Trophoblast cell (in vitro differentiated cells and primary cell): ENCODE measurements at regions not wholly inside any gene's neighbourhood (a gene's known extent, or its start where the extent isn't known, plus 50 kb on each side); places are given as distances from the start of the nearest gene placed in this dataset.

Experiments
- DNase-seq, 2 donors: peaks; one replicate each; pipeline ENCODE4 v3.0.0-alpha.2; 2016
- H2AFZ ChIP-seq: 2 replicates; pipeline ENCODE4 v1.6.1; 2013; ENCODE audit warnings: low read length, moderate library complexity, mild to moderate bottlenecking; ENCODE audit not compliant: insufficient read depth, poor library complexity
- H2AK5ac ChIP-seq: 2 replicates; pipeline ENCODE4 v1.6.1; 2013; ENCODE audit warnings: mild to moderate bottlenecking, low read length
- H2BK120ac ChIP-seq: 2 replicates; pipeline ENCODE4 v1.6.1; 2013; ENCODE audit warnings: low read length, mild to moderate bottlenecking, moderate library complexity; ENCODE audit not compliant: insufficient read depth, poor library complexity
- H2BK12ac ChIP-seq: 2 replicates; pipeline ENCODE4 v1.6.1; 2013; ENCODE audit warnings: mild to moderate bottlenecking, low read length, moderate library complexity
- H2BK5ac ChIP-seq: 2 replicates; pipeline ENCODE4 v1.6.1; 2013; ENCODE audit warnings: low read length, low read depth, moderate library complexity, mild to moderate bottlenecking; ENCODE audit not compliant: poor library complexity
- H3K14ac ChIP-seq: 2 replicates; pipeline ENCODE4 v1.6.1; 2013; ENCODE audit warnings: mild to moderate bottlenecking, low read length
- H3K18ac ChIP-seq: 2 replicates; pipeline ENCODE4 v1.6.1; 2013; ENCODE audit warnings: mild to moderate bottlenecking, low read length
- H3K23ac ChIP-seq: 2 replicates; pipeline ENCODE4 v1.6.1; 2013; ENCODE audit warnings: low read length
- H3K27ac ChIP-seq: 2 replicates; pipeline ENCODE4 v1.5.1; 2013; ENCODE audit warnings: low read depth, mild to moderate bottlenecking, inconsistent platforms, low read length, moderate library complexity
- H3K27me3 ChIP-seq: 2 replicates; pipeline ENCODE4 v1.6.1; 2013; ENCODE audit warnings: inconsistent platforms, mild to moderate bottlenecking, low read length, moderate library complexity; ENCODE audit not compliant: insufficient read depth
- H3K36me3 ChIP-seq, 2 experiments: 1 replicate in 1 of 2; 2 replicates in 1 of 2; pipeline ENCODE4 v1.6.1; 2013; ENCODE audit warnings: low read length in 2 of 2, mild to moderate bottlenecking in 2 of 2, moderate library complexity in 1 of 2; ENCODE audit not compliant: insufficient read depth in 2 of 2, control insufficient read depth in 1 of 2
- H3K4ac ChIP-seq: 2 replicates; pipeline ENCODE4 v1.6.1; 2013; ENCODE audit warnings: low read depth, mild to moderate bottlenecking, low read length, moderate library complexity
- H3K4me1 ChIP-seq, 2 experiments: 1 replicate in 1 of 2; 2 replicates in 1 of 2; pipeline ENCODE4 v1.6.1; 2013; ENCODE audit warnings: low read length in 2 of 2, mild to moderate bottlenecking in 2 of 2, moderate library complexity in 1 of 2; ENCODE audit not compliant: insufficient read depth in 2 of 2, control insufficient read depth in 1 of 2
- H3K4me2 ChIP-seq: 2 replicates; pipeline ENCODE4 v1.6.1; 2013; ENCODE audit warnings: inconsistent platforms, mild to moderate bottlenecking, low read length, moderate library complexity
- H3K4me3 ChIP-seq: 2 replicates; pipeline ENCODE4 v1.5.1; 2013; ENCODE audit warnings: mild to moderate bottlenecking, low read depth, low read length, inconsistent platforms
- H3K79me1 ChIP-seq: one replicate; pipeline ENCODE4 v1.6.1; 2013; ENCODE audit warnings: low read length
- H3K79me2 ChIP-seq: 2 replicates; pipeline ENCODE4 v1.6.1; 2013; ENCODE audit warnings: low read length, mild to moderate bottlenecking; ENCODE audit not compliant: control insufficient read depth, insufficient read depth, poor library complexity
- H3K9ac ChIP-seq: 2 replicates; pipeline ENCODE4 v1.6.1; 2013; ENCODE audit warnings: mild to moderate bottlenecking, low read length
- H3K9me3 ChIP-seq: 2 replicates; pipeline ENCODE4 v1.6.1; 2013; ENCODE audit warnings: low read depth, mild to moderate bottlenecking, control low read depth, inconsistent platforms, low read length; ENCODE audit not compliant: insufficient read depth
- H4K12ac ChIP-seq: 2 replicates; pipeline ENCODE4 v1.6.1; 2013; ENCODE audit warnings: low read depth, mild to moderate bottlenecking, low read length, moderate library complexity
- H4K8ac ChIP-seq: 2 replicates; pipeline ENCODE4 v1.6.1; 2013; ENCODE audit warnings: low read depth, mild to moderate bottlenecking, low read length, moderate library complexity
- H4K91ac ChIP-seq: one replicate; pipeline ENCODE4 v1.6.1; 2013; ENCODE audit warnings: low read depth, mild to moderate bottlenecking, low read length, moderate library complexity
- WGBS: extraction: QIAGEN DNeasy Blood & Tissue Kit; methylation state at CpG from one replicate; pipeline ENCODE4 v1.1.7; 2013; ENCODE audit warnings: missing lambda C conversion rate; ENCODE audit not compliant: insufficient read length, insufficient coverage; ENCODE audit errors: extremely low coverage; 5-methylcytosine and 5-hydroxymethylcytosine counted together

GRCh38 chr12:43665091-43665490 lies 93.5 kb downstream of the PUS7L start:
- no peak overlapping the region for H4K8ac ChIP-seq
- no peaks in the 10 kb centered on the region for H3K36me3 ChIP-seq
- no peaks in the 10 kb centered on the region for H3K4me1 ChIP-seq
- H2BK12ac ChIP-seq, result no peak overlapping the region
- no peak overlapping the region for H3K18ac ChIP-seq
- no peak overlapping the region for H2BK120ac ChIP-seq
- no peaks in the 10 kb centered on the region for H3K9me3 ChIP-seq
- H3K14ac ChIP-seq, result no peak overlapping the region
- H3K9ac ChIP-seq, result no peak overlapping the region
- DNase-seq, result no peak
- H2AK5ac ChIP-seq, result no peak overlapping the region
- no peaks in the 10 kb centered on the region for H3K79me1 ChIP-seq
- no peak overlapping the region for H3K4ac ChIP-seq
- H2AFZ ChIP-seq, result no peak overlapping the region
- no peak overlapping the region for H3K4me3 ChIP-seq
- no peaks in the 10 kb centered on the region for H3K79me2 ChIP-seq
- no peak overlapping the region for H3K23ac ChIP-seq
- H3K27me3 ChIP-seq, result no peaks in the 10 kb centered on the region
- no peak overlapping the region for H3K27ac ChIP-seq
- H4K12ac ChIP-seq, result no peak overlapping the region
- no peak overlapping the region for H2BK5ac ChIP-seq
- H4K91ac ChIP-seq, result no peak overlapping the region
- no CpG with 5 or more reads among the region's 1 CpG for WGBS
- no peak overlapping the region for H3K4me2 ChIP-seq

DNA sequence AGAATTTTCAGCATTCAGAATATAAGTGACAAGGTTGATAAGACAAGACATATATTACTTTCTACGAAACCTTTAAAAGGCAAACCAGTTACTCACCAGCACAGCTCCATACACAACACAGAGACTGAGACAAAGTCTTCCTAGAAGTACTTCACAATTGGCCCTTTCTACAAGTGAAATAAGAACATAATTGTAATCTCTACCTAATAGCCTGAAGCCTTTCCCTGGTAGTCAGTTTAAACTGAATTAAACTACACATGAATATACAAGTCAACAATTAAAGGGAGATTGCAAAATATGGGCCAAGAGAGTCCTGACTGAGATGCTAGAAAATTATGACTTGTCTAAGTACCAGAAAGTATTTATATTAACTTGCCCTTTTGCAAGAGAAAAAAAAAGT lies 95.9 kb downstream of the PUS7L start:
- no peak overlapping the region for H2AK5ac ChIP-seq
- no peaks in the 10 kb centered on the region for H3K79me2 ChIP-seq
- no peak overlapping the region for H4K8ac ChIP-seq
- no peak for DNase-seq
- no peak overlapping the region for H3K18ac ChIP-seq
- no peaks in the 10 kb centered on the region for H3K36me3 ChIP-seq
- H3K27me3 ChIP-seq, result no peaks in the 10 kb centered on the region
- no peak overlapping the region for H2BK120ac ChIP-seq
- H2BK12ac ChIP-seq, result no peak overlapping the region
- no peak overlapping the region for H3K14ac ChIP-seq
- no peak overlapping the region for H3K4me2 ChIP-seq
- H3K9ac ChIP-seq, result no peak overlapping the region
- H3K79me1 ChIP-seq, result no peaks in the 10 kb centered on the region
- no peak overlapping the region for H4K91ac ChIP-seq
- no peak overlapping the region for H2BK5ac ChIP-seq
- no peak overlapping the region for H4K12ac ChIP-seq
- H3K27ac ChIP-seq, result no peak overlapping the region
- H3K4me3 ChIP-seq, result no peak overlapping the region
- WGBS, result no CpG with 5 or more reads among the region's 1 CpG
- no peak overlapping the region for H3K23ac ChIP-seq
- H2AFZ ChIP-seq, result no peak overlapping the region
- H3K4ac ChIP-seq, result no peak overlapping the region
- no peaks in the 10 kb centered on the region for H3K9me3 ChIP-seq
- H3K4me1 ChIP-seq, result no peaks in the 10 kb centered on the region

DNA sequence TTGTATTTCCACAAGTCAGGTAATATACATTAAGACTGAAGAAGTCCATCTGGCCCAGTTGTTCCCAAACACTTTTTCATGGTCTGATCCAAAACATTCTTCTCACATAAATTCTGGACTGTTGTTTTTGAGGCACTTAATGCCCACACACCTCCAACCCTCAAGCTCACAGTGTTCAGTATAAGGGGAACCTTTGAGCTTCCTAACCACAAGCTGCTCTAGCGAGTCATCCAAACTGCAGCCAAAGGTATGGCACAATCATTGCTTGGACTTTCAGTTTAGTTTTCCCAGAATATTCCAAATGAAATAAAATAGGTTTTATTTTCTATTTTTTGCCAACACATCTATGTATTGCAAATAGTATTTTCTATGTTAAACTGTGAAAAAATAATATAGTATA lies 103.0 kb downstream of the PUS7L start:
- H3K36me3 ChIP-seq, result no peaks in the 10 kb centered on the region
- no peak overlapping the region for H2BK12ac ChIP-seq
- DNase-seq, result no peak
- no peak overlapping the region for H2AFZ ChIP-seq
- H2BK120ac ChIP-seq, result no peak overlapping the region
- H4K91ac ChIP-seq, result no peak overlapping the region
- no peak overlapping the region for H3K4ac ChIP-seq
- no CpG with 5 or more reads among the region's 1 CpG for WGBS
- H3K18ac ChIP-seq, result no peak overlapping the region
- no peak overlapping the region for H4K8ac ChIP-seq
- no peak overlapping the region for H3K27ac ChIP-seq
- H3K4me2 ChIP-seq, result no peak overlapping the region
- H4K12ac ChIP-seq, result no peak overlapping the region
- H3K4me1 ChIP-seq, result peaks cover 0 to 2% of the 10 kb centered on the region in 2 experiments
- no peak overlapping the region for H3K23ac ChIP-seq
- no peak overlapping the region for H3K4me3 ChIP-seq
- H2BK5ac ChIP-seq, result no peak overlapping the region
- no peak overlapping the region for H3K14ac ChIP-seq
- no peak overlapping the region for H3K9ac ChIP-seq
- H3K79me2 ChIP-seq, result no peaks in the 10 kb centered on the region
- no peaks in the 10 kb centered on the region for H3K79me1 ChIP-seq
- H3K9me3 ChIP-seq, result no peaks in the 10 kb centered on the region
- no peaks in the 10 kb centered on the region for H3K27me3 ChIP-seq
- no peak overlapping the region for H2AK5ac ChIP-seq

DNA sequence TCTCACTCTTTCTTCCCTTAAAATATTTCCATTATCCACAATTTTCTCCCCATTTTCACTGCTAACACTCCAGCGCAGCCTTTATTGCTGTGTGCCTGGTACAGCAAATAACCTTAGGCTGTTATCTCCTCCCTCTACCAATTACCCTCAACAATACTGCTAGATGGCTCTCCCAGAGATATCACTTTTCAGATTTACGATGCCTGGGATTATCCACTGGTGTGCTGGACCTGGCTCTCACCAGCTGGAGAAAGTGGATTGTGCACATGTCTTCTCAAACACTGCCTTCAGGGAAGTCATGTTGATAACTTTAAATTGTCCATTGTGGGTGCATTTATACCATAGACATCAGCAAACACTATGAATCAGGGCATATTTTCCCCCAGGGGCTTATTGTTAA lies 101.9 kb upstream of the ADAMTS20 start:
- no peak overlapping the region for H3K4ac ChIP-seq
- no peak overlapping the region for H3K4me2 ChIP-seq
- no peak overlapping the region for H3K18ac ChIP-seq
- H2BK12ac ChIP-seq, result no peak overlapping the region
- no peak overlapping the region for H3K14ac ChIP-seq
- H4K8ac ChIP-seq, result no peak overlapping the region
- H3K9me3 ChIP-seq, result no peaks in the 10 kb centered on the region
- H3K4me3 ChIP-seq, result no peak overlapping the region
- DNase-seq, result no peak
- no peak overlapping the region for H3K27ac ChIP-seq
- H4K12ac ChIP-seq, result no peak overlapping the region
- no peaks in the 10 kb centered on the region for H3K79me1 ChIP-seq
- WGBS, result 100% methylated on average over 1 of the region's 2 CpGs
- no peak overlapping the region for H3K9ac ChIP-seq
- no peak overlapping the region for H2BK5ac ChIP-seq
- H2AK5ac ChIP-seq, result no peak overlapping the region
- no peaks in the 10 kb centered on the region for H3K27me3 ChIP-seq
- no peak overlapping the region for H3K23ac ChIP-seq
- H2AFZ ChIP-seq, result no peak overlapping the region
- H3K79me2 ChIP-seq, result no peaks in the 10 kb centered on the region
- no peak overlapping the region for H4K91ac ChIP-seq
- no peak overlapping the region for H2BK120ac ChIP-seq
- no peaks in the 10 kb centered on the region for H3K36me3 ChIP-seq
- H3K4me1 ChIP-seq, result peaks cover 0 to 2% of the 10 kb centered on the region in 2 experiments
